Peyer's patch (tissue), 4 donors: ENCODE measurements at regions not wholly inside any gene's neighbourhood (a gene's known extent, or its start where the extent isn't known, plus 50 kb on each side); places are given as distances from the start of the nearest gene placed in this dataset.

Source experiments
- DNase-seq, 3 donors: peaks; one replicate each; pipeline ENCODE4 v3.0.0-alpha.2; 2017 to 2019
- H3K27ac ChIP-seq, 4 donors: fragments of 200-600 bp; sonication (generic); one replicate each; pipeline ENCODE4 v1.5.1; 2016 to 2019
- H3K27me3 ChIP-seq, 2 donors: fragments of 200-600 bp; sonication (generic); one replicate each; pipeline ENCODE4 v1.5.1; 2019
- H3K36me3 ChIP-seq, 3 donors: fragments of 200-600 bp; sonication (generic); one replicate each; pipeline ENCODE4 v1.5.1; 2016 to 2019
- H3K4me1 ChIP-seq, 4 donors: fragments of 200-600 bp; sonication (generic); one replicate each; pipeline ENCODE4 v1.5.1; 2016 to 2019
- H3K4me3 ChIP-seq, 4 donors: fragments of 200-600 bp; sonication (generic); 1 replicate in 3 of 4; 2 replicates in 1 of 4; pipeline ENCODE4 v1.5.1; 2016 to 2019; ENCODE audit warnings: mild to moderate bottlenecking in 1 of 4
- H3K9me3 ChIP-seq, 4 donors: fragments of 200-600 bp; sonication (generic); one replicate each; pipeline ENCODE4 v1.5.1; 2016 to 2019; ENCODE audit warnings: mild to moderate bottlenecking in 1 of 4
- CTCF ChIP-seq, 6 experiments: fragments of 450-650 bp in 4 of 6; fragments of 200-600 bp in 2 of 6; sonication (generic) in 1 of 6; IDR thresholded peaks; one replicate each; pipeline ENCODE4 v1.5.1; 2017 to 2019; ENCODE audit warnings: antibody characterized with exemption in 6 of 6, mild to moderate bottlenecking in 3 of 6, moderate library complexity in 1 of 6
- POLR2A ChIP-seq, 2 donors: fragments of 450-650 bp; IDR thresholded peaks; one replicate each; pipeline ENCODE4 v1.5.1; 2017; ENCODE audit warnings: antibody characterized with exemption in 2 of 2, mild to moderate bottlenecking in 2 of 2, moderate library complexity in 2 of 2

- H3K9me3 ChIP-seq = no peaks in the 10 kb centered on the region
- DNase-seq = no peak
- H3K4me3 ChIP-seq = no peak overlapping the region
- TF ChIP-seq POLR2A (IDR thresholded peaks at IDR 0.05) (no peak), CTCF (IDR thresholded peaks at IDR 0.05) (no peak)
- no peaks in the 10 kb centered on the region for H3K36me3 ChIP-seq
- no peaks in the 10 kb centered on the region for H3K4me1 ChIP-seq
- H3K27me3 ChIP-seq = no peaks in the 10 kb centered on the region
- H3K27ac ChIP-seq = no peak overlapping the region
Observed at GRCh38 chr4:81876106-81876505, 404.4 kb upstream of the RASGEF1B start.

- H3K4me1 ChIP-seq = no peaks in the 10 kb centered on the region
- no peak overlapping the region for H3K27ac ChIP-seq
- TF ChIP-seq POLR2A (IDR thresholded peaks at IDR 0.05) = no peak
- TF ChIP-seq CTCF (IDR thresholded peaks at IDR 0.05) = no peak
- H3K4me3 ChIP-seq = no peak overlapping the region
- no peak for DNase-seq
- no peaks in the 10 kb centered on the region for H3K27me3 ChIP-seq
- H3K36me3 ChIP-seq = no peaks in the 10 kb centered on the region
- H3K9me3 ChIP-seq = peaks cover 0 to 7% (median 0%) of the 10 kb centered on the region in 4 donors
Observed at GRCh38 chr4:81874661-81875515, 403.2 kb upstream of the RASGEF1B start.

GRCh38 chr4:81870275-81870674, 398.6 kb upstream of the RASGEF1B start:
- no peak overlapping the region for H3K4me3 ChIP-seq
- no peaks in the 10 kb centered on the region for H3K4me1 ChIP-seq
- DNase-seq = no peak
- H3K27ac ChIP-seq = no peak overlapping the region
- H3K36me3 ChIP-seq = no peaks in the 10 kb centered on the region
- peaks cover 0 to 7% (median 0%) of the 10 kb centered on the region in 4 donors for H3K9me3 ChIP-seq
- no peak for TF ChIP-seq CTCF (IDR thresholded peaks at IDR 0.05)
- no peak for TF ChIP-seq POLR2A (IDR thresholded peaks at IDR 0.05)
- H3K27me3 ChIP-seq = no peaks in the 10 kb centered on the region

- Histone ChIP-seq H3K27ac (no peak overlapping the region), H3K4me1 (no peaks in the 10 kb centered on the region), H3K9me3 (no peaks in the 10 kb centered on the region), H3K27me3 (no peaks in the 10 kb centered on the region), H3K4me3 (no peak overlapping the region), H3K36me3 (no peaks in the 10 kb centered on the region)
- no peak for TF ChIP-seq CTCF (IDR thresholded peaks at IDR 0.05)
- no peak for TF ChIP-seq POLR2A (IDR thresholded peaks at IDR 0.05)
- DNase-seq = no peak
Observed at GRCh38 chr4:81860111-81860510, 388.4 kb upstream of the RASGEF1B start.

- H3K9me3 ChIP-seq = peaks cover 0 to 4% (median 2%) of the 10 kb centered on the region in 4 donors
- no peak for TF ChIP-seq CTCF (IDR thresholded peaks at IDR 0.05)
- no peak for TF ChIP-seq POLR2A (IDR thresholded peaks at IDR 0.05)
- no peaks in the 10 kb centered on the region for H3K36me3 ChIP-seq
- H3K27ac ChIP-seq = no peak overlapping the region
- no peak for DNase-seq
- no peaks in the 10 kb centered on the region for H3K27me3 ChIP-seq
- H3K4me1 ChIP-seq = no peaks in the 10 kb centered on the region
- H3K4me3 ChIP-seq = no peak overlapping the region
Observed at GRCh38 chr4:81854406-81854805, 382.7 kb upstream of the RASGEF1B start.
